ENCODE measurements at regions not wholly inside any gene's neighbourhood (a gene's known extent, or its start where the extent isn't known, plus 50 kb on each side); places are given as distances from the start of the nearest gene placed in this dataset.

GRCh38 chr3:5270666-5271371 is 83.3 kb downstream of the EDEM1 start:
- no peak for DNase-seq (ENCODE audit: low spot score)

GRCh38 chr3:5271372-5271683 is 83.8 kb downstream of the EDEM1 start:
- no peak for DNase-seq (ENCODE audit: low spot score)

GRCh38 chr3:5272387-5272786 is 84.9 kb downstream of the EDEM1 start:
- no peak for DNase-seq (ENCODE audit: low spot score)

GRCh38 chr3:5274091-5274490 is 86.6 kb downstream of the EDEM1 start:
- no peak for DNase-seq (ENCODE audit: low spot score)

- DNase-seq (ENCODE audit: low spot score), result no peak
Observed at GRCh38 chr3:5275529-5275928, 88.0 kb downstream of the EDEM1 start.

GRCh38 chr3:5276934-5277333 is 89.4 kb downstream of the EDEM1 start:
- no peak for DNase-seq (ENCODE audit: low spot score)

- no peak for DNase-seq (ENCODE audit: low spot score)
Observed at GRCh38 chr3:5277612-5278236, 90.2 kb downstream of the EDEM1 start.

GRCh38 chr3:5278666-5279065 is 91.2 kb downstream of the EDEM1 start:
- DNase-seq (ENCODE audit: low spot score), result no peak

- DNase-seq (ENCODE audit: low spot score), result no peak
Observed at GRCh38 chr3:5282703-5283102, 95.2 kb downstream of the EDEM1 start.

GRCh38 chr3:5285439-5285838 is 97.9 kb downstream of the EDEM1 start:
- DNase-seq (ENCODE audit: low spot score), result no peak

- no peak for DNase-seq (ENCODE audit: low spot score)
Observed at GRCh38 chr3:5290915-5291314, 103.4 kb downstream of the EDEM1 start.

- no peak for DNase-seq (ENCODE audit: low spot score)
Observed at GRCh38 chr3:5292512-5292911, 105.0 kb downstream of the EDEM1 start.

- no peak for DNase-seq (ENCODE audit: low spot score)
Observed at GRCh38 chr3:5293207-5293606, 105.7 kb downstream of the EDEM1 start.

- no peak for DNase-seq (ENCODE audit: low spot score)
Observed at GRCh38 chr3:5294356-5294755, 106.8 kb downstream of the EDEM1 start.

- no peak for DNase-seq (ENCODE audit: low spot score)
Observed at GRCh38 chr3:5295191-5295690, 107.7 kb downstream of the EDEM1 start.

- DNase-seq (ENCODE audit: low spot score), result no peak
Observed at GRCh38 chr3:5296362-5296761, 108.9 kb downstream of the EDEM1 start.

- DNase-seq (ENCODE audit: low spot score), result no peak
Observed at GRCh38 chr3:5297895-5298294, 110.4 kb downstream of the EDEM1 start.

GRCh38 chr3:5298453-5298852 is 110.9 kb downstream of the EDEM1 start:
- DNase-seq (ENCODE audit: low spot score), result no peak

GRCh38 chr3:5299161-5299560 is 111.7 kb downstream of the EDEM1 start:
- DNase-seq (ENCODE audit: low spot score), result no peak

- DNase-seq (ENCODE audit: low spot score), result no peak
Observed at GRCh38 chr3:5300638-5301037, 113.1 kb downstream of the EDEM1 start.

- no peak for DNase-seq (ENCODE audit: low spot score)
Observed at GRCh38 chr3:5301651-5302297, 114.3 kb downstream of the EDEM1 start.

GRCh38 chr3:5302661-5303060 is 115.2 kb downstream of the EDEM1 start:
- DNase-seq (ENCODE audit: low spot score), result no peak

GRCh38 chr3:5304188-5304587 is 116.7 kb downstream of the EDEM1 start:
- no peak for DNase-seq (ENCODE audit: low spot score)
